Osteoblast (primary cell): ENCODE measurements at regions not wholly inside any gene's neighbourhood (a gene's known extent, or its start where the extent isn't known, plus 50 kb on each side); places are given as distances from the start of the nearest gene placed in this dataset.

Experiments
- DNase-seq: peaks from one replicate; pipeline ENCODE4 v3.0.0; 2011; ENCODE audit warnings: low spot score, mixed read lengths; ENCODE audit not compliant: insufficient read length; ENCODE audit errors: missing footprints
- H2AFZ ChIP-seq: 2 replicates; pipeline ENCODE4 v1.6.0; 2011; ENCODE audit warnings: mild to moderate bottlenecking, low read length
- H3K27ac ChIP-seq: 2 replicates; pipeline ENCODE4 v1.5.1; 2011; ENCODE audit warnings: mild to moderate bottlenecking, low read depth, low read length, moderate library complexity
- H3K27me3 ChIP-seq: 2 replicates; pipeline ENCODE4 v1.6.0; 2012; ENCODE audit warnings: mild to moderate bottlenecking, control low read depth, inconsistent platforms, low read length, moderate library complexity; ENCODE audit not compliant: insufficient read depth
- H3K36me3 ChIP-seq: 2 replicates; pipeline ENCODE4 v1.5.1; 2011; ENCODE audit warnings: mild to moderate bottlenecking, low read length, control low read depth, moderate library complexity; ENCODE audit not compliant: insufficient read depth
- H3K4me1 ChIP-seq: 2 replicates; pipeline ENCODE4 v1.5.1; 2011; ENCODE audit warnings: mild to moderate bottlenecking, low read length, control low read depth, moderate library complexity; ENCODE audit not compliant: insufficient read depth
- H3K4me2 ChIP-seq: 2 replicates; pipeline ENCODE4 v1.6.0; 2011; ENCODE audit warnings: mild to moderate bottlenecking, low read length; ENCODE audit not compliant: insufficient read depth
- H3K4me3 ChIP-seq: fragments of 200-600 bp; sonication (generic); 3 replicates; pipeline ENCODE4 v1.5.1; 2012; ENCODE audit warnings: mild to moderate bottlenecking, low read length, inconsistent platforms; ENCODE audit not compliant: insufficient read depth
- H3K79me2 ChIP-seq: 2 replicates; pipeline ENCODE4 v1.6.0; 2012; ENCODE audit warnings: mild to moderate bottlenecking, low read length, control low read depth, inconsistent platforms; ENCODE audit not compliant: insufficient read depth
- H3K9me3 ChIP-seq: 2 replicates; pipeline ENCODE4 v1.5.1; 2011; ENCODE audit warnings: low read depth, low read length, control low read depth
- H4K20me1 ChIP-seq: 2 replicates; pipeline ENCODE4 v1.6.0; 2012; ENCODE audit warnings: mild to moderate bottlenecking, low read length, control low read depth; ENCODE audit not compliant: insufficient read depth
- CTCF ChIP-seq: IDR thresholded peaks from 2 replicates; pipeline ENCODE4 v1.5.1; 2011; ENCODE audit warnings: mild to moderate bottlenecking, low read depth, low read length, moderate library complexity; ENCODE audit errors: extremely low read depth

GRCh38 chr1:38555594-38555993, 304.0 kb downstream of the RRAGC start:
- Histone ChIP-seq H3K9me3 (no peaks in the 10 kb centered on the region), H3K4me1 (no peaks in the 10 kb centered on the region), H2AFZ (no peak overlapping the region), H4K20me1 (no peaks in the 10 kb centered on the region), H3K4me3 (no peak overlapping the region), H3K36me3 (no peaks in the 10 kb centered on the region), H3K4me2 (no peak overlapping the region), H3K79me2 (no peaks in the 10 kb centered on the region), H3K27me3 (peaks cover 6% of the 10 kb centered on the region), H3K27ac (no peak overlapping the region)
- no peak for DNase-seq
- no peak for TF ChIP-seq CTCF

GRCh38 chr1:38555130-38555529, 304.4 kb downstream of the RRAGC start:
- Histone ChIP-seq H3K79me2 (no peaks in the 10 kb centered on the region), H4K20me1 (no peaks in the 10 kb centered on the region), H3K4me2 (no peak overlapping the region), H3K36me3 (no peaks in the 10 kb centered on the region), H3K27me3 (peaks cover 6% of the 10 kb centered on the region), H2AFZ (no peak overlapping the region), H3K4me3 (no peak overlapping the region), H3K9me3 (no peaks in the 10 kb centered on the region), H3K27ac (no peak overlapping the region), H3K4me1 (no peaks in the 10 kb centered on the region)
- no peak for TF ChIP-seq CTCF
- no peak for DNase-seq

- no peaks in the 10 kb centered on the region for H4K20me1 ChIP-seq
- H3K79me2 ChIP-seq = no peaks in the 10 kb centered on the region
- H3K36me3 ChIP-seq = no peaks in the 10 kb centered on the region
These were observed 308.0 kb downstream of the RRAGC start for GRCh38 chr1:38551318-38552307.

More at GRCh38 chr1:38551318-38552307, 308.0 kb downstream of the RRAGC start:
- Histone ChIP-seq H3K27ac (no peak overlapping the region), H3K4me1 (no peaks in the 10 kb centered on the region), H3K4me2 (no peak overlapping the region), H3K4me3 (no peak overlapping the region), H3K9me3 (no peaks in the 10 kb centered on the region), H2AFZ (no peak overlapping the region), H3K27me3 (no peaks in the 10 kb centered on the region)
- TF ChIP-seq CTCF = no peak
- no peak for DNase-seq
